Ureter (tissue), 1 donor: ENCODE measurements at regions not wholly inside any gene's neighbourhood (a gene's known extent, or its start where the extent isn't known, plus 50 kb on each side); places are given as distances from the start of the nearest gene placed in this dataset.
"Not testable (repeated sequence)": the region's sequence is repeated elsewhere in the genome, so short reads cannot be mapped to it uniquely, and the experiment has no call there.

ENCODE experiments used
- DNase-seq: peaks from one replicate; pipeline ENCODE4 v3.0.0-alpha.2; 2020; ENCODE audit warnings: low spot score
- donor health status: DM: yes; HTN: yes; CAD: no.

DNA sequence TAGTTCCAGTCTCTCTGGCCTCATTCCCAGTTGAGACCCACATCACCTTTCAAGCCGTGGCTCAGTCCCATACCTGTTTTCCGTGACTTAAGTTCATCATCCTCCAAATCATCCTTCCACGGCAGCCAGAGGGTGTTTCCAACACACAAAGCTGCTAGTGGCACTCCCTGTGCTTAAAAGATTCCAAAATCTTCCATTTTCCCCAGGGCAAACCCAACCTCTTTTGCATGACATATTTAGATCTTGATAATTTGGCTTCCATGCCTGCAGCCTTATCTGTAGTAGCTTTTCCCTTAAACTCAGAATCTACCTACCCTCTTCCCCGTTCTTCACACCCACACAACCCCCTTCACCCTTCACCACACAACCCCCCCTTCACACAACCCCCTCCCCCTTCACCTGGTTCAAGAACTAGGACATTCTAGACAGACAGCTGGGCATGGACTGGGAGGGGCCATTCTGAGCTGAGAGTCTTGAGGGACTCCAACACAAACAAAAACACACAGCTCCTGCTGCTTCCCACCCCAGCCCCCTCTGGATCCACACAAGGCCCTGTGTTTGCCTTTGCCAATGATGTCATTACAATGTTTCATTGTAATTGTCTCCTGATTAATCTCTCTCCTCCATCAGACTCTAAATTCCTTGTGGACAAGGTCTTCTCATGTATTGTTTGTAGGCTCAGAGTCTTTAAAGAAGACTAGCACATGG lies 268.2 kb downstream of the SH3GL2 start:
- no peak for DNase-seq

DNA sequence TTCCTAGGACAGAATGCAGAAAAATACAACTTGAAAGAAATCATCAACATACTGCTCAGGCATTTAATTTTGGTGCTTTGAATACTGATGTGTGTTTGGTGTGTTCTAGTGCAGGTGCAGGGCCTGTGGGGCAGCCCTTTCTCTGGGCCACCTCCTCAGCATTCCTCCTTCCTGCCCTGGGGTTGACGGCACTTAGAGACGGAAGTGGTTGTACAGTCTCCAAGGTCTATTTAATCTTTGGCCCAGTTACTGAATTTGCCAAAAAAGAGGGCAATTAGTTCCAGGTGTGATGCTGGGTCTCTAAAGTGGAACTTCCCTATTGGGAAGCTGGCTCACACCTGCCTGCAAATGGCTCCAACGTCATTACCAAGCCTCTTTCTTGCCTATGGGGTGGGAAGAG lies 269.0 kb downstream of the SH3GL2 start:
- DNase-seq: no peak

DNA sequence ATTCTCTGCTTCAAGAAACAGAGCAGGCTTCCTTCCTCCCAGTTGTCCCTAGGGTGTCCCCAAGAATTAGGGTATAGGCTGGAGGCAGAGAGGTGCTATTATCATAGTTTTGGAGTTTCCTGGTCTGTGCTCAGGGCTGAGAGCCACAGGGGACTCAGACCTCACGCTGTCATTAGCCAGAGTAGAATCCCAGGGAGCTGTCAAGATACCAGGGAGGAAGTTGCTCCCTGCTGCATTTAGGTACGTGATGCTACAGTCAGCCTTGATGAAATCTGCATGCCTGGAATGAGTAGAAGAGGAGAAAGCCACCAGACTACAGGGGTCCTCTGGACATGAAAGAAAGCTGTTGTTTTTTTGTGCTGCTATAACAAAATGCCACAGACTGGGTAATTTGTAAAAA lies 273.2 kb downstream of the SH3GL2 start:
- no peak for DNase-seq

DNA sequence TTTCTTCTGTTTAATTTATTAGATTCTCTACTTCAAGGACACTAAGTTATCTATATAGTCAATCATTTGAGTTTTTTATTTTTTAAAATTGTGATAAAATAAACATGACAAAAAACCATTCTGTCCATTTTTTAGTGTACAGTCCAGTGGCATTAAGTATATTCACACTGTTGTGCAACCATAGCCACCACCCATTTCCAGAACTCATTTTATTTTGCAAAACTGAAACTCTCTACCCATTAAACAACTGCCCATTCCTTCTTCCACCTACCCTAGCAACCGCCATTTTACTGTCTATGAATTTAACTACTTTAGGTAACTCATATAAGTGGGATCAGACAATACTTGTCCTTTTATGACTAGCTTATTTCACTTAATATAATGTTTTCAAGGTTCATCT lies 275.6 kb downstream of the SH3GL2 start:
- no peak for DNase-seq

DNA sequence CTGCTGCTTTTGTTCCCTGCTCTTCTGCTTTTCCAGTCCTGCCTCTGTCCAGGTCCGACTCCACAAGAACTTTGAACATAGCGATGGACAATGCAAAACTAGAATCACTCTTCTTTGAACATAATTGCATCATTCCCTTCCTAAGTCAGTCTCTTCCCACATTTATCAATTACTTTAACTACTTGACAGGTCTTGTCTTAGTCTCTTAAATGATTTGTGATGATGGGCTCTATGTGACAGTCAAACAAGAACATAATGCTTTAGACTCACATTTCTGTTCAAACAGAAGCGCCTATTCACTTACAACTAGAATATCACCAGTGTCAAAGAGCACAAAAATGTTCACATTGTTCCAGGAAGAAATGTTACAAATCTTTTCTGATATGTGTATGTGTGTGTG lies 278.1 kb downstream of the SH3GL2 start:
- no peak for DNase-seq

DNA sequence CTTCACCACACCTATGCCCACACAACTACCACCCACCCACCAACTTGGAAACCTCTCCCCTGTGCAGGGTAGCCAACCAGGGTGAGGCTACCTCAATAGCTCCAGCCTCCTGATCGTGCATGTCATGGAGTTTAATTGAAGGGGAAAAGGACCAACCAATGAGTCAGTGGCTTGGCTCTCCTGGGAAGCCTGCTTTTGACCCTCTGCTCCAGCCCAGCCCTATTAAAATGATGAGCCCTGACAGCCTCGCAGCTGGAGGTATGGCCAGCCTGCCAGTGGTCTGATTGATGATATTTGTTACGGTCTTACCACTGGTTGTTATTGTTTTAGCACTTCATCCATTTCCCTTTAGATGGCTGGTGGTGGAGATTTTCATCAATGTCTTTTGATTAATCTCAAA lies 280.4 kb downstream of the SH3GL2 start:
- DNase-seq: no peak

DNA sequence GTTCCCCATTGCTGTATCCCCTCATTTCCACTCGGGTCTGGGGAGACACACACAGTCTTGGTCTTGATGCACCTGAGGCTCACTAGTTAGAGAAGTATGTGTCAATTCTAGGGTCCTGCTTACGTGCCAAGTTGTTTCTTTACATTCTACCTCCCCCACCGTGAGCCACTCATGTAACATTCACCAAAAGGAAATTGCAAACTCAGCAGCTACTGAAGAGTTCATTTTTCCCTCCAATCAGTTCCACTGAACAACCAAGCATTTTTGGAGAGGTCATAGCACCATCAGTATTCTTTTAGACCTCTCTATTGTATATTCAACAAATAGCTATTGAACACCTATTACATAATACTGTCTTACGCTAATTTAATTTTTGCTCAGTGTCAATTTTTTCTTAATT lies 281.1 kb downstream of the SH3GL2 start:
- no peak for DNase-seq

DNA sequence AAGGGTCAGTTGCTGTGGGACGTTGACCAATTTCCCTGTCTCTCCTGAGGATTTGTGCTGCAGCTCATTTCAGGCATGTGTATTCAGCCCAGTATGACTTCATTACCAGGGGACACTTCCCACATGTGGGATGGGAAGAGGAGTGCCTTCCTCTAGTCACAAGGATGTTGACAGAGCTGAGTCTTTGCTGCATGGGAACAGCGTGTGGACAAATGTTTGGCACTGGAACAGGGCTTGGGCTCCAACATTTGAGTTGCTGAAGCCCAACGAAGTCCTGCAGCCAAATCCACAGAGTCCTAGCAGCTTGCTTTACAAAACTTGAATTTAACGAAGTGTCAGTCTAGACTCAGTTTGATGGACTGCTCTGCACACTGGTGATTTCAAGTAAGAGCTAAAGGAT lies 283.2 kb downstream of the SH3GL2 start:
- DNase-seq: no peak

DNA sequence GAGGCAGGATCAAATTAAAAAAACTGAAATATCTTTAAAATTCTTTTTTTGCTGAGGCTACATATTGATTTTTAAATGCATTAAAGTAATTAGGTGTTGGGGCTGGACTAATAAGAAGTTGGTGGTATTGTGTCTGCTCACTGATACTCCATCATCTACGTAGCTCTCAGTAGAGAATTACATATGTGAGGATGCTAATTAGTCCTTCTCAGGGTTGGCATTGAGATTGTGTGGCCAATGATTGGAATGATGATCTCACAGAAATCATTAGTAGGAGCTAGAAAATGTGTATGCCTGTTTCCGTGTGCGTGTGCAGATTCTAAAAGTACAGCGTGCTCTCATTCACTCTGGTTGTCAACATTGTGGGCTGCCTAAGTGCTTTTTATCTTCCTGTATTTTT lies 283.8 kb downstream of the SH3GL2 start:
- no peak for DNase-seq

DNA sequence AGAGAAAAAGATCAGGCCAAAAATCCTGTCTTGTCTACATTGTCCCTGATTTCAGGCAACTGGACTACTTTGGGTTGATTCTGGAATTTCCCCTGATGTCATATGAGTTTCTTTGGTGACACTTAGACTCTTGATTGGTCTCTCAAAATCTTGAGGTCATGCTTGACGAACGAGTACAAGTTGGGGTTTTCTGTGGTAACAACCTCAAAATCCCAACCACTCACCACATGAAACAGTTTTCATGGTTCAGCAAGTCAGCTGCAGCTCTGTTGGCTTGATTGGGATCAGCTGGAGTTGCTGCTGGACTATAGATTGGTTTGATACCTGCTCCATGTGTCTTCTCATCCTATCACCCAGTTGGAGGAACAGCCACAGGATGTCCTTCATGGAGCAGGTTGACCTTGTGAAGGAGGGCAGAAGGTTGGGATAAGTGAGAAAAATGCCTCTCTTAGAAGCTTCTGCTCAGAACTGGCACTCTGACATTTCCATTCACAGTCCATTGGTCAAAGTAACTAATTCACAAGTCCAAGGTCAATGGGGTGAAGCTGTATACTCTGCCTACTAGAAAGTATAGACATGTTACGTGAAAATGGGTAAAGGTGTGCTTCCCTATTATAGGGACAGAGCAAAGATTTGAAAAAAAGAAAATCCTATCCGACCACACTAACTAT lies 284.5 kb downstream of the SH3GL2 start:
- DNase-seq: no peak

DNA sequence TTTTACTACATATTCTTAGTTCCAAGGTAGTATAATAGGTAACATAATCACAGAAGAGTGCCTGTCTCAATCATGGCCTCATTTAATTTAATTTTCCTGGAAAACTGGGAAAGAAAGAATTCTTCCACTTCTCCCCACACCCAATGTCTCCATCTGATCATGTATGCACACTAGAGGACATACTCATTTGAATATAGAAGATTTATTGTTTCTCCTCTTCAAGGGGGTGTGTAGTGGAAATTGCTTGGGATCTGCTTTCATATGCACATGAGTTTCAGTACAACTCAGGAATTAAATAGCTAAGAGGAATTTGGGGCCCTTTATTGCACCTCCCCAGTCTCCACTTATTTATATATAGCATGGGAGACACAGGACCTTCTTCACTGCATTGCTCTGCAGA lies 285.1 kb downstream of the SH3GL2 start:
- no peak for DNase-seq

DNA sequence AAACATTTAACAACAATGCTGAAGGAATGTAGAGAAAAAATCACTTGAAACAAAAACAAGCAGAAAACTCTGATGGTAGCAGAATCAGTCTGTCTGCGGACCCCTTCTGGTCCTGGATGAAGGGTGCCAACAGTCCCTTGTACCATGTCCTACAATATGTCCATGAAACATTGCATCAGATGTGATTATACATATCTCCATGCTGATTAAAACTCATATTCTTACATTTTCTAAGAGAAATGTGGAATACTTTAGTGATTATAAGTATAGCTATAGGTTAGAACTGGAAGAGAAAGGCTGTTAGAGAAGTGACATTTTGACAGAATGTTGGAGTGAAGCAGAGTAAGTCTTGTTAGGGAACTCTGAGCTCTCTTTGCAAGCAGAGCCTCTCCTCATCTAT lies 286.1 kb downstream of the SH3GL2 start:
- DNase-seq: no peak

DNA sequence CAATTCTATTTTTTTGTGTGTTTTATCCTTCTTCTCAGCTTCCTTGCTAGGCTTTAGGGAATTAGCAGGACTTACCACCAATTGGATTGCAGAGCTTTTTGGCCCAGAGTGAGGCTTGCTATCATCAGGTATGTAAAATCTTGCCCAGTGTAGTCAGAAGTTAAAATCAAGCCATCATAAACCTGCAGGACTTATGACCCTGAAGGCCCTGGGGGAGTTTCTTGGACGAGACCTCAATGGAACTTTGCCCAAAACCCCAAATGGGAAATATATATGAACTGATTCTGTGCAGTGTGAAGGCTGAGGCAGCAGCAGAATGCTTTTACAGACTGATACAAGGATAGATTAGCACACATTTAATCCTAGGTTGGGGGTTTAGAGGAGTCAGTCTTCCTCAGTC lies 287.0 kb downstream of the SH3GL2 start:
- no peak for DNase-seq

DNA sequence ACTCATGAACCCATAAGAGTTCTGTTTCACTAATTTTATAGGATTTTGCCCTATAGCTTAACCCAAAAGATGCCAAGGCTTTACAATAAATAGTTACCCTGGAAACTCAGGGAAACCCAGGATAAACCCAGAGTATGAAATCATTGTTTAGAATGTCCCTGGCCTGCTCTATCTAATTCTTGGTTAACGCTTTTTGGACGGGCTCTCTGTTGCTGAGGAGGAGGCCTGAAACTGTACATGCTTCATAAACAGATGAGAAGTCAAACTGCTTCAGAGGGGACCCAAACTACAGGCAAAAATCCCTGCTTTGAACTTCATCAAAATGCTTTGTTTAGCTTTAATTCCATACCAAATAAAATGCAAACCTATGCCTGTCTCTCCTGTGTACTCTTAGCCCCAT lies 291.9 kb downstream of the SH3GL2 start:
- no peak for DNase-seq

DNA sequence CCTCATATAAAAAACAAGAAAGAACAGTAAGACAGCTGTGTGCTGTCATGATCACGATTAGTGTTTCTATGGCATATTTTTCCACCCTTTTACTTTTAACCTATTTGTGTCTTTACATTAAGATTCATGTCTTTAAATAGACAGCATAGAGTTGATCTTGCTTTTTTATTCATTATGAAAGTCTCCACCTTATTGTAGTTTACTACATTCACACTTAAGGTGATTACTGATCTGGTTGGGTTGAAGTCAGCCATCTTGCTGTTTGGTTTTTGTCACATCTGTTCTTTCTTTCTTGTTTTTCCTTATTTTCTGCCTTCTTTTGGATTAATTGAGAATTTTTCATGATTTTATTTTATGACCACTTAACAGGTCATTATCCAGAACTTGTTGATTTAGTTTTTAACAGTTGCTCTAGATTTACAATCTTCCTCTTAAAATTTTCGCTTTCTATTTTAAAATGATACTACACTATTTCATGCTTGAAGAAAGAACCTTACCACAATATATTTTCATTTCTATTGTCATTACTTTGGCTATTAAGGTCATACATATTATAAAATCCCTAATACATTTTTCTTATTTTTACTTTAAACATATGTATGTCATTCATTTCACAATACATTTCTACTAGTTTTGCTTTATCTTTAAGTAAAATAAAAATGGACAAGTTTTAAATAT lies 292.5 kb downstream of the SH3GL2 start:
- DNase-seq: no peak

DNA sequence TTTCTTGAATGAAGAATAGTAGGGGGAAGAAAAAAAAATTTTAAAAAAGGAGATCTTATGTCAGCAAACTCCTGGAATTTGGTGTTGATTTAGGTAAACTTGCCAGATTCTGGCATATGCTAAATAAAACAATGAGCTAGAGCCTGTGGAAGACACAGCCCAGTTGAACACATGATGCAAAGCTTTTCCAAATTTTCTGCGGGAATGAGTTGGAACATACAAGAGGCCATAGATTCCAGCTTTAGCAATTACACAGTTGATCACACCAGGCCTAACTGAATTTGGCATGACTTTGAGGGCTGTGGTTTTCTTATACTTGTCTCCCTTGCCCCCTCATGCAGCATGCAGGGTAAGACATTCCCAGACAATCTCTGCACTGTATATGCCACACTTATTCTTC lies 297.0 kb downstream of the SH3GL2 start:
- DNase-seq: no peak

DNA sequence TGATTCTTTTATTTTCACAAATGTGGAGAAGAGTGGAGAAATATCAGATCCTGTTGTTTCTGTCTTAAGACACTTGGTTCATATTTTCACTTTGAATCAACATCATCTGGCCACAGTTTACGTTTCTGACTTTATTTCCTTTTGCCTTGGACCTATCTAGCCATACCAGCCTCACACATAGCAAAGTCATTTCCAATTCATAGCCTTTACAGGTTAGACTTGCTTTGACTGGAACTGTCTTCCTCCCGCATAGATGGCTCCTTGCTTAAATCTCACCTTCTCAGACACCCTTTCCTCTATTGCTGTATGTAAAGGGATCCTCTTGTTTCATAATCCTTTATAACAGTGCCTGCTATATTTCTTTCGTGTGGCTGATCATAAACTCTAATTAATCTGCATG lies 297.8 kb downstream of the SH3GL2 start:
- no peak for DNase-seq

DNA sequence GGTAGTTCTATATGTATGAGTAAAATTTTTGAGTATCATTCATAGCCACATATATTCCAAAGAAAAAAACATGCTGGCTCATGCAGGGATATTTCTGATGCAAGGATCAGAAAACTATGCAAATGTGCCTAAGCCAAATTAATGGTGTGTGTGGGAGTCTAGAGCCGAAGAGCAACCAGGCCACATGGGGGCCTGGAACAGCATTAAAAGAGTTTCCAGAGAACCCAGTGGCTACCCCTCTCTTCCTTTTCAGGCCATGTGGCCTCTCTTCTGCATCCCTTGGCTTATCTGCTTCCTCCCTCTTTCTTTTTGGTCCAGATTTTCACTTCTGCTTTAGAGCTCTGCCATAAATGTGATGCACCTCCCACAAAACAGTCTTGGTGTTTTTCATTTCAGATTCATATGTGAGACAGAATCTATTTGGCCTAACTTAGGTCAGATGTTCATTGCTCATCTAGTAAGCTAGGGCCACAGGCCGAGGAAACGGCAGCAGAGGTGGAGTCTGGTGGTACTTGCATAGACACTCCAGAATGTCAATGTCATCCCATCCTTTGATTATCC lies 300.0 kb downstream of the SH3GL2 start:
- DNase-seq: no peak

DNA sequence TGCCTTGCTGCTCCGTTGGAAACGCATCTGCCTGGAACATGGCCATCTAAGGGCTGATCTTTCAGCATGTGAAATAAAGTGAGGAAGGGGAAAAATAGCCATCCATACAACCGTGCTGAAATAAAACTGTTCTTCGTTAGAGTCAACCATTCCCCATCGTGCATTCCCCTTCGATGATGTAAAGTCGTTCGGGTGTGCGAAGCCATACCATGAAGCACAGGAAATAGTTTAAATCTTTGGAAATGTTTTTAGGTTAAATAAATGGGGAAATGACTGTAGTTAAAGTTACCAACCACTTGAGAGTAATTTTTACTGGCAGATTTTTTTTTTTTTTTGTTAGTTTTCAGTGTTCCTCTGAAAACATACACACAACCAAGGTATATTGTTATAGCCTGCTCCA lies 302.5 kb downstream of the SH3GL2 start:
- DNase-seq: no peak

DNA sequence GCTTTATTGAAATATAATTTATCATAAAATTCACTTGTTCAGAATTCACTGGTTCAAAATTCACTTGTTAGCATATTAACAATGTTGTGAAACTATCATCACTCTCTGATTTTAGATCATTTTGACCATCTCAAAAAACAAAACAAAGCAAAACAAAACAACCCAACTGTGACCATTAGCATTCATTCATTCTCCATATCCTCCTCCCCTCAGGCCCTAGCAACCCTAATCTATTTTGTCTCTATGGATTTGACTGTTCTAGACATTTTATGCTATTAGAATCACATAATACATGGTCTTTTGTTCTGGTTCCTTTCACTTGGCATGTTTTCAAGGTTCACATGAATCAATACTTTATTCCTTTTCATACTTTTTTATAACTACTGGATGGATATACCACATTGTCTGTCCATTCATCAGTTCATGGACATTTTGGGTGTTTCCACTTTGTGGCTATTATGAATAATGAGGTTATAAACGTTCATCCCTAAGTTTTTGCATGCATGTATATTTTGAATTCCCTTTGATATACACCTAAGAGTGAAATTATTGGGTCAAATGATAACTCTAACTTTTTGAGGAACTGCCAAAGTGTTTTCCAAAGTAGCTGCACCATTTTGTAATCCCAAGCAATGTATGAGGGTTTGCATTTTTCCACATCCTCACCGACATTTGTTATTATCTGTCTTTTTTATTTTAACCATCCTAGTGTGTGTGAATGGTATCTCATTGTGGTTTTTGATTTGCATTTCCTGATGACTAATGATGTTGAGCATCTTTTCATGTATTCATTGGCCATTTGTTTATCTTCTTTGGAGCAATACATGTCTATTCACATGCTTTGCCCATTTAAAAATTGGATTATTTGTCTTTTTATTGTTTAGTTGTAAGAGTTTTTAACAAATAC lies 304.1 kb downstream of the SH3GL2 start:
- DNase-seq: no peak

DNA sequence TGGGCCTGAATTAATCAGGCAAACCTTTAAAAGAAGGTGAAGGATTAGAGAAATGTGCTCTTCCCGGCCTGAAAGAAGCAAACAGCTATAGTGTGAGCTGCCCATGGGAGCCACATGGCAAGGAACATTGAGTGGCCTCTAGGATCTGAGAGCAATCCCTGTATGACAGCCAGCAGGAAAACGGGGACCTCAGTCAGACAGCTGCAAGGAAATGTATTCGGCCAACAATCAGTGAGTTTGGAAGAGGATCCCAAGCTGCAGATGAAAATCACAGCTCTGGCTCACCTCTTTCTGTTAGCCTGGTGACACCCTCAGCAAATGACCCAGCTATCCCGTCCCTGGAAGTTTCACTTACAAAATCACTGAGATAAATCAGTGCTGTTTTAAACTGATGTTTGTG lies 309.2 kb downstream of the SH3GL2 start:
- DNase-seq: no peak

DNA sequence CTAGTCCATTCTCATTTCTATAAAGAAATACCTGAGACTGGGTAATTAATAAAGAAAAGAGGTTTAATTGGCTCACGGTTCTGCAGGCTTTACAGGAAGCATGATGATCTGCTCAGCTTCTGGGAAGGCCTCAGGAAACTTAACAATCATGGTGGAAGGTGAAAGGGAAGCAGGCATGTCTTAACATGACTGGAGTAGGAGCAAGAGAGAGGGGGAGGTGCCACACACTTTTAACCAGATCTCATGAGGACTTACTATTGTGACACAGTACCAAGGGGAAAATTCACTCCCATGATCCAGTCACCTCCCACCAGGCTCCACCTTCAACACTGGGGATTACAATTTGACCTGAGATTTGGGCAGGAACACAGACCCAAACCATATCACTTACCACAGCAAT lies 310.1 kb downstream of the SH3GL2 start:
- DNase-seq: not testable (repeated sequence)
